Loucy (cell line): ENCODE measurements at regions not wholly inside any gene's neighbourhood (a gene's known extent, or its start where the extent isn't known, plus 50 kb on each side); places are given as distances from the start of the nearest gene placed in this dataset.

Experiments used
- H2AFZ ChIP-seq: fragments of 200-600 bp; sonication (generic); 2 replicates; pipeline ENCODE4 v1.6.0; 2016; ENCODE audit warnings: antibody characterized with exemption, mild to moderate bottlenecking, low read length, moderate library complexity
- H3F3A ChIP-seq: fragments of 200-600 bp; 2 replicates; pipeline ENCODE4 v1.6.0; 2016; ENCODE audit warnings: antibody characterized with exemption, low read depth, mild to moderate bottlenecking
- H3K27me3 ChIP-seq: fragments of 200-600 bp; sonication (generic); 2 replicates; pipeline ENCODE4 v1.6.1; 2014; ENCODE audit warnings: low read length, mild to moderate bottlenecking; ENCODE audit not compliant: insufficient read depth, poor library complexity, severe bottlenecking
- H3K36me3 ChIP-seq: fragments of 200-600 bp; sonication (generic); 2 replicates; pipeline ENCODE4 v1.6.1; 2016; ENCODE audit warnings: low read length; ENCODE audit not compliant: insufficient read depth
- H3K4me1 ChIP-seq: fragments of 200-600 bp; sonication (generic); 2 replicates; pipeline ENCODE4 v1.5.1; 2014; ENCODE audit warnings: low read length, mild to moderate bottlenecking; ENCODE audit not compliant: insufficient read depth, poor library complexity, severe bottlenecking
- H3K4me2 ChIP-seq: fragments of 200-600 bp; sonication (generic); 2 replicates; pipeline ENCODE4 v1.6.0; 2014; ENCODE audit warnings: antibody characterized with exemption, low read length, low read depth, mild to moderate bottlenecking; ENCODE audit not compliant: poor library complexity, severe bottlenecking
- H3K4me3 ChIP-seq: fragments of 200-600 bp; sonication (generic); 2 replicates; pipeline ENCODE4 v1.5.1; 2014; ENCODE audit warnings: low read length, mild to moderate bottlenecking, mixed read lengths; ENCODE audit not compliant: poor library complexity, severe bottlenecking
- H3K79me2 ChIP-seq: fragments of 200-600 bp; sonication (generic); 2 replicates; pipeline ENCODE4 v1.6.1; 2014; ENCODE audit warnings: low read length; ENCODE audit not compliant: insufficient read depth
- H3K9ac ChIP-seq: fragments of 200-600 bp; sonication (generic); 2 replicates; pipeline ENCODE4 v1.6.0; 2014; ENCODE audit warnings: mild to moderate bottlenecking, low read depth, low read length, moderate library complexity; ENCODE audit not compliant: poor library complexity, severe bottlenecking
- H3K9me2 ChIP-seq: fragments of 200-600 bp; sonication (generic); replicated peaks from 2 replicates; pipeline ENCODE4 v1.6.1; 2016; ENCODE audit warnings: low read depth, low read length, mixed read lengths
- H3K9me3 ChIP-seq: fragments of 200-600 bp; sonication (generic); 2 replicates; pipeline ENCODE4 v1.6.1; 2014; ENCODE audit warnings: mild to moderate bottlenecking, antibody characterized with exemption, low read length, low read depth; ENCODE audit not compliant: insufficient read depth
- H4K20me1 ChIP-seq: fragments of 200-600 bp; sonication (generic); 2 replicates; pipeline ENCODE4 v1.6.0; 2014; ENCODE audit warnings: antibody characterized with exemption, low read length, mild to moderate bottlenecking; ENCODE audit not compliant: insufficient read depth, poor library complexity, severe bottlenecking
- EZH2phosphoT487 ChIP-seq: fragments of 200-600 bp; IDR thresholded peaks from 2 replicates; pipeline ENCODE4 v1.6.1; 2018; ENCODE audit warnings: antibody characterized with exemption, mild to moderate bottlenecking, moderate library complexity, borderline replicate concordance
- TF ChIP-seq, protein P1 (sequence below): fragments of 200-600 bp; sonication (generic); conservative IDR thresholded peaks from 2 replicates; pipeline ENCODE4 v1.5.1; 2014; ENCODE audit warnings: mild to moderate bottlenecking, antibody characterized with exemption, low read length

DNA sequence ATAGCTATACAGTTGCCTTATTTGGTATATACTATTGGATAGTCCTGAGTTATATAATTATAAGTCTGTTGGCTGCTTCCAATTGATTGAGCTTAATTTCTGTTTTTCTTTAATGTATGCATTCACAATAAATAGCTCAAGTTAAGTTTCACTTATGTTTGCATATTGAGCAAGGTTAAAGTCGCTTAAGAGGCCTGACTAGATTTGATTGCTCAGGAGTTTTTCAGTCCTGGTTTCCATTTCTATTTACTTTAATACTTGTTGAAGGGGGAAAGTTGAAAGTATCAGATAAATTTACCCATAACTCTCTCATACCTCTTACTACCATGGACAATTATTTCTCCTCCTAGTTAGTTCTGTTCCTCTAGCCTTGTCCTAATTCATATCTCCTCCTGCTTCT lies 294.7 kb downstream of the ARL4A start:
- H3K4me1 ChIP-seq: no peaks in the 10 kb centered on the region
- H3K4me3 ChIP-seq: no peak overlapping the region
- H4K20me1 ChIP-seq: no peaks in the 10 kb centered on the region
- H3K9me2 ChIP-seq: no peaks in the 10 kb centered on the region
- H3K36me3 ChIP-seq: no peaks in the 10 kb centered on the region
- no peak overlapping the region for H2AFZ ChIP-seq
- H3K4me2 ChIP-seq: no peak overlapping the region
- no peaks in the 10 kb centered on the region for H3K9me3 ChIP-seq
- no peak for TF ChIP-seq EZH2phosphoT487
- TF ChIP-seq, protein P1, sequence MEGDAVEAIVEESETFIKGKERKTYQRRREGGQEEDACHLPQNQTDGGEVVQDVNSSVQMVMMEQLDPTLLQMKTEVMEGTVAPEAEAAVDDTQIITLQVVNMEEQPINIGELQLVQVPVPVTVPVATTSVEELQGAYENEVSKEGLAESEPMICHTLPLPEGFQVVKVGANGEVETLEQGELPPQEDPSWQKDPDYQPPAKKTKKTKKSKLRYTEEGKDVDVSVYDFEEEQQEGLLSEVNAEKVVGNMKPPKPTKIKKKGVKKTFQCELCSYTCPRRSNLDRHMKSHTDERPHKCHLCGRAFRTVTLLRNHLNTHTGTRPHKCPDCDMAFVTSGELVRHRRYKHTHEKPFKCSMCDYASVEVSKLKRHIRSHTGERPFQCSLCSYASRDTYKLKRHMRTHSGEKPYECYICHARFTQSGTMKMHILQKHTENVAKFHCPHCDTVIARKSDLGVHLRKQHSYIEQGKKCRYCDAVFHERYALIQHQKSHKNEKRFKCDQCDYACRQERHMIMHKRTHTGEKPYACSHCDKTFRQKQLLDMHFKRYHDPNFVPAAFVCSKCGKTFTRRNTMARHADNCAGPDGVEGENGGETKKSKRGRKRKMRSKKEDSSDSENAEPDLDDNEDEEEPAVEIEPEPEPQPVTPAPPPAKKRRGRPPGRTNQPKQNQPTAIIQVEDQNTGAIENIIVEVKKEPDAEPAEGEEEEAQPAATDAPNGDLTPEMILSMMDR: no peak
- no peaks in the 10 kb centered on the region for H3K79me2 ChIP-seq
- H3F3A ChIP-seq: no peaks in the 10 kb centered on the region
- no peak overlapping the region for H3K9ac ChIP-seq
- no peaks in the 10 kb centered on the region for H3K27me3 ChIP-seq

- no peak overlapping the region for H2AFZ ChIP-seq
- no peaks in the 10 kb centered on the region for H3K9me2 ChIP-seq
- no peaks in the 10 kb centered on the region for H3K36me3 ChIP-seq
- no peaks in the 10 kb centered on the region for H4K20me1 ChIP-seq
- no peak overlapping the region for H3K9ac ChIP-seq
- no peaks in the 10 kb centered on the region for H3K9me3 ChIP-seq
- H3F3A ChIP-seq: no peaks in the 10 kb centered on the region
- no peaks in the 10 kb centered on the region for H3K79me2 ChIP-seq
- no peaks in the 10 kb centered on the region for H3K27me3 ChIP-seq
- H3K4me3 ChIP-seq: no peak overlapping the region
- H3K4me2 ChIP-seq: no peak overlapping the region
- TF ChIP-seq, protein P1: no peak
- TF ChIP-seq EZH2phosphoT487: no peak
- no peaks in the 10 kb centered on the region for H3K4me1 ChIP-seq
Observed at GRCh38 chr7:12984117-12984516, 296.7 kb downstream of the ARL4A start.

- H3K4me1 ChIP-seq: no peaks in the 10 kb centered on the region
- H3K4me2 ChIP-seq: no peak overlapping the region
- H3K9me3 ChIP-seq: no peaks in the 10 kb centered on the region
- TF ChIP-seq, protein P1: no peak
- TF ChIP-seq EZH2phosphoT487: no peak
- no peak overlapping the region for H3K4me3 ChIP-seq
- no peak overlapping the region for H2AFZ ChIP-seq
- no peaks in the 10 kb centered on the region for H3K9me2 ChIP-seq
- no peaks in the 10 kb centered on the region for H3K36me3 ChIP-seq
- no peaks in the 10 kb centered on the region for H4K20me1 ChIP-seq
- no peak overlapping the region for H3K9ac ChIP-seq
- no peaks in the 10 kb centered on the region for H3F3A ChIP-seq
- no peaks in the 10 kb centered on the region for H3K27me3 ChIP-seq
- no peaks in the 10 kb centered on the region for H3K79me2 ChIP-seq
Observed at GRCh38 chr7:12985228-12985627, 297.8 kb downstream of the ARL4A start.
